ENCODE measurements at regions not wholly inside any gene's neighbourhood (a gene's known extent, or its start where the extent isn't known, plus 50 kb on each side); places are given as distances from the start of the nearest gene placed in this dataset.
"Not testable (repeated sequence)": the region's sequence is repeated elsewhere in the genome, so short reads cannot be mapped to it uniquely, and the experiment has no call there.

GRCh38 chr12:19671695-19672094, 232.4 kb downstream of the AEBP2 start:
- no peak for DNase-seq

DNA sequence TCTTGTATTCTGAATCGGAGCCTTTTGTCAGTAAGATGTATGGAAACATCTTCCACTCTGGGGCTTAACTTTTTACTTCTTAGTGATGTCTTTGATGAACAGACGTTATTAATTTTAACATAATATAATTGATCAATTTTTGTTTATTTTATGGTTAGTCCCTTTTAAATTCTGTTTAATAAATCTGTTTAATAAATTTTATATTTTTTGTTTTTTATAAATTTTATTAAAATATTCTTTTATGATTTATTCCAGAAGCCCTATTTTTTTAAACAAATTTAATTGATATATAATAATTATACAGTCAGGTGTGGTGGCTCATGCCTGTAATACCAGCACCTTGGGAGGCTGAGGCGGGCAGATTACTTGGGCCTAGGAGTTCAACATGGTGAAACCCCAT, 235.1 kb downstream of the AEBP2 start:
- DNase-seq = no peak

DNA sequence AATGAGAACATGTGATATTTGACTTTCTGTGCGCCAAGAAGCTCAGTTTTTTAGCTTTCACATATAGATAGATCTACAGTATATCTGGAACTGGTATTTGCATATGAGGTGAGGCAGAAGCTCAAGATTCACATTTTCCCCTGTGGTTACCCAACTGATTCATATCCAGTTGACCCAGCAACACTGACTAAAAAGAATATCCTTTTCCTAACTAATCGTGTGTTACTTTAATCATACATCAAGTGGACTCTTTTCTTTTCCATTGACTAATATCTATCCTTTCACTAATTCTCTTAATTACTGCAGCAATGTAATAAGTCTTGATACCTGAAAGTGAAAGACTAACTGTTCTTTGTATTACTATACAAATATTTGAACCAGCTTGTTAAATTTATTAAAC, 236.1 kb downstream of the AEBP2 start:
- DNase-seq = no peak

GRCh38 chr12:19678501-19678900, 239.2 kb downstream of the AEBP2 start:
- DNase-seq = not testable (repeated sequence)

DNA sequence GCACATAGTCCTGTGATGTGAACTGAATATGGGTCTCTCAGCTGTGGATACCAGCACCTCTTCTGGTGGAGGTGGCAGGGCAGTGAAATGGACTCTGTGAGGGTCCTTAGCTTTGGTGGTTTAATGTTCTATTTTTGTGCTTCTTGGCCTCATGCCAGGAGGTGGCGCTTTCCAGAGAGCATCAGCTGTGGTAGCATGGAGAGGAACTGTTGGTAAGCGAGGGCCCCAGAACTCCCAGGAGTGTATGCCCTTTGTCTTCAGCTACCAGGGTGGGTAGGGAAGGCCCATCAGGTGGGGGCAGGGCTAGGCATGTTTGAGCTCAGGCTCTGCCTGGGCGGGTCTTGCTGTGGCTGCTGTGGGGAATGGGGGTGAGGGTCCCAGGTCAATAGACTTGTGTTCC, 241.7 kb downstream of the AEBP2 start:
- DNase-seq = no peak

DNA sequence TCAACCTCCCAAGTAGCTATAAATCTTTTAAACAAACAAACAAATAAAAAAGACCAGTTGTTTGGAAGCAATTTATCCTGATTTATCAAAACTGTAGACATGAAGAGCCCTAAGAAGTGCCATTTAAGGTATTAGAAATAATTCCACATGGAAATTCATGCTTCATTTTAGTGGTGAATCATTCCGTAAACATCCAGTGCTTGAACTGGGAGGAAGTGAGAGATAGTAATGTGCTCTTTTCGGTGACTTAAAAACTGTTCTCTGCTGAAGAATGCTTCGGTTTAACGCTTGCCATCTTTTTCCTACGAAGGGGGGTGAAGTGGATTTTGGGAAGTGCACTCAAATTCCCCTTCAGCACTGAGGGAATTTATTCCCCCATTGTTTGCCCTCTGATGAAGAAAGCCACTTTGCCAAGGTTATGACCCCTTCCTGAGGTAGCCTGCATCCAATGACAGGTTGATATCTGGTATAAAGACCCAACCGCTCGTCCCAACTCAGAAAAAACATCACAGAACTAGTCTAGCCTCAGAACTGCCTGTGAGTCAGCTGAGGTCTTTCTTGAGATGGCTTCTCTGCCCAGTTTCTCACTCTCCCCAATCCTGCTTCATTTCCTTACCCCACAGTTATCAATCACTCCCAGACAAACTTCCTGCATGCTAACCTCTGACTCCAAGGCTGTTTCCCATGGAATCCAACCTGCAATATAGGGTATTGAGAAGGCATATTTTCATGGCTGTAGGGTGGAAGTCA, 244.1 kb downstream of the AEBP2 start:
- peak; percentile 79 for DNase-seq

GRCh38 chr12:19687371-19687770, 248.1 kb downstream of the AEBP2 start:
- no peak for DNase-seq

DNA sequence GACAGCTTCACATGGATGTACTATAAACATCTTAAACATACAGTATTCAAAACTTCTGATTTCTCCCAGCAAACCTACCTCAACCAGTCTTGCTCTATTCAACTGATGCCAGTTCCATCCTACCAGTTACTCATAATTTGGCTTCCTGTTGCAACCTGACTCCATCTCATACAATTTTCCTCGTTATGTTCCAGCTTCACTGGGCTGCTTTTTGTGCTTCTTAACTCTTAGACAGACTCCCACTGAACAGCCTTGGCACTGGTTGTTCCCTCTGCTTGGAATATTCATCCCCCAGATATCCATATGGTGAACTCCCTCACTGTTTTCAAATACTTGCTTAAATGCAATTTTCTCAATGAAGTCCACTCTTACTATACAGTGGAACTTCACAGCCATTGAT, 249.2 kb downstream of the AEBP2 start:
- no peak for DNase-seq

- DNase-seq = no peak
These were observed 249.9 kb downstream of the AEBP2 start for GRCh38 chr12:19689226-19689625.

GRCh38 chr12:19689801-19690472, 250.6 kb downstream of the AEBP2 start:
- no peak for DNase-seq

DNA sequence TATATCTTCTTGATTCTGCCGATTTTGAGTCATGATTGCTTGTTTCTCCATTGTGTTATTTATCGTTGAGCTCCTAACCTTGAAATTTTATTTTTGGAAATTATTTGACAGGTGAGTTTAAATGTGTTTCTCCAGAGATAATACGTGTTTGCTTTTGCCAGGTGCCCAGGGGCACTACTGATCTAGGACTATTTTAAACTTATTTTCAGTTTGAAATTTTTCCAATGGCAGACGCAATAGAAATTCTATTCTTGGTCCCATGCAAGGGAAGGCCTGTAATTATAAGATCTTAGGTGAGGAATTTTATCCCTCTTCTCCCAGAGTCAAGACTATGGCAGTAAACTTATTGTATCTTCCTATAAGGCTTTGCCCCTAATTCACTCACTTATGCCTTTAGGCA, 252.8 kb downstream of the AEBP2 start:
- DNase-seq = no peak

DNA sequence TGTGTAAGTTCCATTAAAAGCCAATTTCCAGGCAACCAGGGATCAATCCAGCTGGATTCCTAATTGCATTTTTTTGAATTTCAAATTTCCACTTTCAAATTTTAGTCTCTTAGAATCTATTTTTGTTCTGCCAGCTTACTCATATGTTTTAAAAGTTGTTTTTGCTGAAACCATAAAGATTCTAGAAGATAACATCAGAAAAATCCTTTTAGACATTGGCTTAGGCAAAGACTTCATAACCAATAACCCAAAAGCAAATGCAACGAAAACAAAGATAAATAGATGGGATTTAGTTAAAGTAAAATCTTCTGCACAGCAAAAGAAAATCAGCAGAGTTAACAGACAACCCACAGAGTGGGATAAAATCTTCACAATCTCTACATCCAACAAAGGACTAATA, 253.3 kb downstream of the AEBP2 start:
- DNase-seq = no peak

GRCh38 chr12:19694627-19695026, 255.3 kb downstream of the AEBP2 start:
- DNase-seq = peak; percentile 35

DNA sequence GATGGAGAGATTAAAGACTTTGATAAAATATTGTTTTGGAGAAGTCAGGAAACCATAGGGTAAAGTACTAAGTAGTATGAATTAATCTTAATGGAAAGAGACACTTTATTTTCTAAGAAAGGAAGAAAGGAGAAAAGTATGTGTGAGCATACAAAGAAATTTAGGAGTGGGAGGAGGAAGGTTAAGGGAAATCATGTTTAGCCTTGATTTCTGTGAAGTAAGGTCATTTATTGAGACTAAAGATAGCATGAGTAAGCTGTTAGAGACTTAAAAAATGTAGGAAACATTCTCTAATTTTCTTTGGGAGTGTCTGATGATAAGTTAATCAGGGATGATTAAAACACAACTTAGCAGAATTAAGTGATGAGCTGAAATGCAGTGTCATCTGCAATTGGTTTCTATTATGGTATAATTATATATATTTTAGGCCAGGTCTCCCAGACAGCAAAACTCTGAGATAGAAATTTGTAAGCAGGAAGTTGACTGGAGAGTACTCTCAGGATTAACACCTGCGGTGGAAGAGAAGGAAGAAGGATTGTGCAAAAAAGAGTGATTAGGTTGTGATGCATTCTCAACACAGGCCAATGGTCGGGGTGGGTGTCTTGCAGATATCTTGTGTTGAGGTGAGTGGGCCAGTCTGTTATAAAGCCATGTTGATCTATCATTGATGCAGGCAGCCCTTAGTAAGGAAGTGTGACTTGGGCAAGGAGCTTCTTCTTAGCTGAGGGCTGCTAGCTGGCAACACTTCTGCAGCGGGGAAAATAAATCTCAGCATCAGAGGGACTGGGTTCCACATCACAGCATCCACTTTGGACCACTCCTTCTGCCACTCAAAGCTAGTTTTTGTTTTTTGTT, 256.2 kb downstream of the AEBP2 start:
- peak; percentile 30 for DNase-seq

- no peak for DNase-seq
These were observed 261.7 kb downstream of the AEBP2 start for GRCh38 chr12:19700969-19701368.

DNA sequence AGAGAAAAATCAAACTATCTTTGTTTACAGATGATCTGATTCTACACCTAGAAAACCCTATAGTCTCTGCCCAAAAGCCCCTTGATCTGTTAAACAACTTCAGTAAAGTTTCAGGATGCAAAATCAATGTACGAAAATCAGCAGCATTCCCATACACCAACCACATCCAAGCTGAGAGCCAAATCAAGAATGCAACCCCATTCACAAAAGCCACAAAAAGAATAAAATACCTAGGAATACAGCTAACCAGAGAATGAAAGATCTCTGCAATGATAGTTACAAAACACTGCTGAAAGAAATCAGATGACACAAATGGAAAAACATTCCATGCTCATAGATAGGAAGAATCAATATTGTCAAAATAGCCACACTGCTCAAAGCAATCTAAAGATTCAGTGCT, 265.7 kb downstream of the AEBP2 start:
- DNase-seq = no peak

- DNase-seq = peak; percentile 76
These were observed 267.6 kb downstream of the AEBP2 start for GRCh38 chr12:19706936-19707335.

- DNase-seq = peak; percentile 63
These were observed 268.7 kb downstream of the AEBP2 start for GRCh38 chr12:19707948-19708409.

DNA sequence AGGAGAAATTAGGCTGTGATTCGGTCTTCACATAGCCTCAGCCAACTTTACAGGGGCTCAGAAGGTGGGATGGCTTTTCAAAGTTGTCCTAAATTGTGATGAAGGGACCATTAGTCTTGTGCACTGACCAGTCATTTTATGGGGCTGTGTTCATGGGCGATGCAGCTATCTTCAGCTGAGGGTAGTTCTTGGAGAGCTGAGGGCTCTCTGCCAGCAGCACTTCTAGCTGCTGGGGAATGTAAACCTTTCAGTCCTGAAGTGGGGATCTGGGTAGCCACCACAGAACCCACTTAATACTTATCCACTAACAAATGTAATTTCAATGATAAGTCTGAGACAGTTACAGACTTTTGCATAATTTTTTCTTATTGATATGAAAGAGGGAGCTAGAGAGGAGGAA, 270.6 kb downstream of the AEBP2 start:
- DNase-seq = no peak

DNA sequence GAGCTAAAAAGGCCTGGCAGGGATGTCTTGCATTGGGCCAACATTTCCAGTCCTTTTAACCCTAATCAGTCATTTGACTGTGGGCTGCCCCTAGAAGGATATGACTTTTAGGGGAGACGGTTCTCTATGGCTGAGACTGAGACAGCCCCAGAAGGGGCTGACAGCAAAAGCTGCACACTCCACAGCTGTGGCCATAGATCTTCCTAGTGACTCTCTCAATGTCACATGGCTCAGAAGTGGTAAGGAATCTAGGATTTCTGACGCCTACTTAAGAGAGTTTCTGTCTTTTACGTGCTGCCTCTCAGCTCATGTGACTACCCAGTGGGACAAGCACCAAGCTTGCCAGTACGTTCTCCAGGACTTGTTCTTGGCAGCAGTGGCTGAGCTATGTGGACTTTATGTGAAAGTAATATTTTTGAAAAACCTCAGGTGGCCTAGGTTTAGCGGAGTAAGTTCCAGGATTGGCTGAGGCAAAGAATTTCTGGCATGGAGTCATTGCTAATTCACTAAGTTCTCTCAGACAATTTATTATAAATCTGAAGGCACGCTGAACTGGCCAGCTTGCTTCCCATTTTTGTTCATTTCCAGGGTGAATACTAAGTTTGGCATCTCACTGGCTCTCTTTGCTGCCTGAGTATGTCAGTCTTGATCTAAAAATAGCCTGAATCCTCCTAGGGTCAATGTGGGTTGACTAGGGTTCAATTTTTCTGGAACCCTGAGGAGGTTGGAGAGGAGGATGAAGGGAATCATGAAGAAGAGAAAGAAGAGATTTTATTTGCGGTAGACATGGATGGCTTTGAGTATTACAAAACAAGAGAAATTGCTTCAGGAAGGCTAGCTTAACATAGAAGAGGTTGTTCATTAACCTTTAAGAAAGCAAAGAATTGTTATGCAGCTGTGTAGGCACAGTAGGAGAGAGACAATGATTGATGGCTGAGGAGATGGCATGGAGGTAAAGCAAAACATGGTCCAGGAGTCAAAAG, 271.8 kb downstream of the AEBP2 start:
- peak; percentile 31 for DNase-seq

- peak; percentile 77 for DNase-seq
These were observed 272.7 kb downstream of the AEBP2 start for GRCh38 chr12:19712041-19712440.

DNA sequence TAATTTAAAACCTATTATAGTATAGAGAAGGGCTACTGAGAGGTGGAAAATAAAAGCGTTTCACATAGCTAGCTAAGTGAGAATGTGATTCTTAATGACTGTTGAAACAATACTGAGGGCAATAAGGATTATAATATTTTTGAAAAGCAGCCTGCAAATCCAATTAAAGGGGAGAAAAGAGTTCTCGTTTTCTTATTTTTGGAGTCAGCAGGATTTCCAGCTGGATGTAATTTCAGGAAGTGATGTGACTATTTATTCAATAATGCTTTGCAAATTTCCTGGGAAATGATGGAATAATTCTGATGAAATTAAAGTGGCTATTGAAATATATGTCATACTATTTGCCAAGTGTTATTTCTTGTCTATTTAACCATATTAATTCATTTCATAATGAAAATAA, 279.1 kb downstream of the AEBP2 start:
- no peak for DNase-seq

Data from fibroblast of skin of right quadriceps (primary cell).